Liver (tissue), 8 donors: ENCODE measurements at regions not wholly inside any gene's neighbourhood (a gene's known extent, or its start where the extent isn't known, plus 50 kb on each side); places are given as distances from the start of the nearest gene placed in this dataset.

ENCODE experiments used
- DNase-seq: peaks from one replicate; pipeline ENCODE4 v3.0.0-alpha.2; 2017; ENCODE audit warnings: low spot score
- H3K27ac ChIP-seq, 2 donors: one replicate each; pipeline ENCODE4 v1.7.0; 2013; ENCODE audit warnings: inconsistent platforms in 2 of 2, low read length in 2 of 2, control low read depth in 1 of 2, low read depth in 1 of 2, mild to moderate bottlenecking in 1 of 2
- H3K27me3 ChIP-seq, 4 donors: one replicate each; pipeline versions ENCODE4 v1.6.1 to v1.7.0; 2013; ENCODE audit warnings: low read length in 3 of 4, inconsistent platforms in 1 of 4, mild to moderate bottlenecking in 1 of 4, moderate library complexity in 1 of 4; ENCODE audit not compliant: control insufficient read depth in 4 of 4, insufficient read depth in 4 of 4
- H3K36me3 ChIP-seq, 4 donors: one replicate each; pipeline versions ENCODE4 v1.6.1 to v1.7.0; 2013; ENCODE audit warnings: low read length in 3 of 4, mild to moderate bottlenecking in 3 of 4, low read depth in 1 of 4, moderate library complexity in 1 of 4; ENCODE audit not compliant: control insufficient read depth in 4 of 4, insufficient read depth in 3 of 4
- H3K4me1 ChIP-seq, 4 donors: one replicate each; pipeline versions ENCODE4 v1.6.1 to v1.7.0; 2013; ENCODE audit warnings: low read length in 3 of 4, mild to moderate bottlenecking in 3 of 4, moderate library complexity in 1 of 4; ENCODE audit not compliant: control insufficient read depth in 4 of 4, insufficient read depth in 4 of 4
- H3K4me3 ChIP-seq, 3 donors: one replicate each; pipeline versions ENCODE4 v1.6.1 to v1.7.0; 2013; ENCODE audit warnings: low read length in 3 of 3, control low read depth in 1 of 3, low read depth in 1 of 3, mild to moderate bottlenecking in 1 of 3
- H3K9ac ChIP-seq, 2 donors: one replicate each; pipeline ENCODE4 v1.7.0; 2013; ENCODE audit warnings: low read length in 2 of 2, mild to moderate bottlenecking in 2 of 2, moderate library complexity in 2 of 2, control low read depth in 1 of 2, low read depth in 1 of 2
- H3K9me3 ChIP-seq, 4 donors: one replicate each; pipeline versions ENCODE4 v1.6.1 to v1.7.0; 2013; ENCODE audit warnings: low read length in 3 of 4; ENCODE audit not compliant: control insufficient read depth in 4 of 4
- EGR1 ChIP-seq, 2 donors: IDR thresholded peaks; 2 replicates each; pipeline ENCODE4 v1.6.1; 2016 to 2018; ENCODE audit warnings: antibody characterized with exemption in 2 of 2, low read depth in 2 of 2
- FOXA1 ChIP-seq: IDR thresholded peaks from 2 replicates; pipeline ENCODE4 v1.6.1; 2016; ENCODE audit warnings: antibody characterized with exemption
- FOXA2 ChIP-seq: IDR thresholded peaks from 2 replicates; pipeline ENCODE4 v1.6.1; 2016; ENCODE audit warnings: antibody characterized with exemption
- GABPA ChIP-seq, 2 donors: IDR thresholded peaks in 1 of 2; conservative IDR thresholded peaks in 1 of 2; 2 replicates each; pipeline ENCODE4 v1.6.1; 2016; ENCODE audit warnings: antibody characterized with exemption in 2 of 2, mild to moderate bottlenecking in 1 of 2, moderate library complexity in 1 of 2
- JUND ChIP-seq, 2 donors: IDR thresholded peaks; 2 replicates each; pipeline ENCODE4 v1.6.1; 2016; ENCODE audit warnings: antibody characterized with exemption in 2 of 2
- NR2F2 ChIP-seq: IDR thresholded peaks from 2 replicates; pipeline ENCODE4 v1.6.1; 2016; ENCODE audit warnings: antibody characterized with exemption
- RAD21 ChIP-seq, 2 donors: IDR thresholded peaks; 2 replicates each; pipeline ENCODE4 v1.6.1; 2016; ENCODE audit warnings: antibody characterized with exemption in 2 of 2, mild to moderate bottlenecking in 2 of 2
- RXRA ChIP-seq, 2 donors: IDR thresholded peaks; 2 replicates each; pipeline ENCODE4 v1.6.1; 2017 to 2018; ENCODE audit warnings: antibody characterized with exemption in 2 of 2, mild to moderate bottlenecking in 1 of 2
- SP1 ChIP-seq: IDR thresholded peaks from 2 replicates; pipeline ENCODE4 v1.6.1; 2018; ENCODE audit warnings: antibody characterized with exemption, mild to moderate bottlenecking
- TAF1 ChIP-seq: conservative IDR thresholded peaks from 2 replicates; pipeline ENCODE4 v1.6.1; 2016; ENCODE audit warnings: antibody characterized with exemption, mild to moderate bottlenecking
- YY1 ChIP-seq: IDR thresholded peaks from 2 replicates; pipeline ENCODE4 v1.6.1; 2016; ENCODE audit warnings: antibody characterized with exemption, mild to moderate bottlenecking
- WGBS: extraction: QIAGEN DNeasy Blood & Tissue Kit; methylation state at CpG from one replicate; pipeline ENCODE4 v1.1.7; 2013; 5-methylcytosine and 5-hydroxymethylcytosine counted together
- TF ChIP-seq, protein P1 (sequence below): IDR thresholded peaks from 2 replicates; pipeline ENCODE4 v1.6.1; 2016; ENCODE audit warnings: antibody characterized with exemption
- TF ChIP-seq, protein P2 (sequence below): IDR thresholded peaks from 2 replicates; pipeline ENCODE4 v1.6.1; 2016; ENCODE audit warnings: antibody characterized with exemption
- TF ChIP-seq, protein P3 (sequence below): fragments of 150-350 bp; IDR thresholded peaks from 2 replicates; pipeline ENCODE4 v1.5.1; 2017; ENCODE audit warnings: improper control_type of control experiment, low read depth, low read length; ENCODE audit not compliant: missing input control
- TF ChIP-seq, protein P4 (sequence below): IDR thresholded peaks from 2 replicates; pipeline ENCODE4 v1.6.1; 2016; ENCODE audit warnings: antibody characterized with exemption
- donor health status: healthy.
- donor health status: healthy.
- donor health status: healthy.
- donor health status: healthy.
- donor health status: healthy.

DNA sequence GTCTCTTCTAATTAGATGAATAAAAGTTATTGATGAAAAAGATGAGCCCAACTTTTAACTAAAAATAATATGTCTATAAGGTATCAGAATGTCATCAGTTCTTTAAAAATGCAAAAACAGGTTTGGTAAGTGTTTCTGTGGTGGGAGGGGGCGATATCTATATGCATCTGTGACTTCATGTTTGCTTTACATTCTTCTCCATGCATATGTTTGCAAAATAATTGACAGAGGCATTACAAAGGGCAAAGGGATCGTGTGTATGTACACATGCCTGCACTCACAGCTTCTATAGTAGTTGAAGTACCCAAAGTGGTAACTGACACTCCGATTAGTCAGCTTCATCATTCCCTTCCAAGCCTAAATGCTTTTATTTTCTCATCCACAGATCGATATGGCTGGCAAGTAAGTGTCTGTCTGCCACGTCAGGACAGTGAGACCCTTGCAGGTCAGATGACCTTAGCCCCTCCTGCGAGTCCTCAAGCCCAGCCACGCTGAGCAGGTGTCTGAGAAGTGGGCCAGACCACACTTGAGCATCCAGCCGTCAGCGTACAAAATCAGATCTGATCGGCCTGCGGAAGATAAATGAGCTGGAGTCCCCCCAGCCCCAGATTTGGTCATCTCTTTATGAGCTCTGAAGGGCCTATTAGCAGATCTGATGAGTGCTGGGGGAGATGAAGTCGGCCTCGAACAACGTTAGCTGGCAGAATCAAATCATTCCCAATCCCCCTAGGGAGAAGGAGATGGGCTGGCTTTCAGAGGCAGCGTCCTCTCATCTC is 369.1 kb downstream of the MAFB start:
- no peaks in the 10 kb centered on the region for H3K27me3 ChIP-seq
- WGBS, result 84% methylated on average over 15 of the region's 15 CpGs
- no peaks in the 10 kb centered on the region for H3K36me3 ChIP-seq
- peaks cover 0 to 3% (median 0%) of the 10 kb centered on the region in 4 donors for H3K4me1 ChIP-seq
- DNase-seq, result no peak
- TF ChIP-seq GABPA (IDR thresholded peaks at IDR 0.05 in 1 of 2, conservative IDR thresholded peaks at IDR 0.05 in 1 of 2) (no peak), NR2F2 (no peak), EGR1 (IDR thresholded peaks at IDR 0.05; ENCODE audit: low read depth in 2 of 2) (no peak), TAF1 (no peak), SP1 (no peak)
- TF ChIP-seq, protein P1, sequence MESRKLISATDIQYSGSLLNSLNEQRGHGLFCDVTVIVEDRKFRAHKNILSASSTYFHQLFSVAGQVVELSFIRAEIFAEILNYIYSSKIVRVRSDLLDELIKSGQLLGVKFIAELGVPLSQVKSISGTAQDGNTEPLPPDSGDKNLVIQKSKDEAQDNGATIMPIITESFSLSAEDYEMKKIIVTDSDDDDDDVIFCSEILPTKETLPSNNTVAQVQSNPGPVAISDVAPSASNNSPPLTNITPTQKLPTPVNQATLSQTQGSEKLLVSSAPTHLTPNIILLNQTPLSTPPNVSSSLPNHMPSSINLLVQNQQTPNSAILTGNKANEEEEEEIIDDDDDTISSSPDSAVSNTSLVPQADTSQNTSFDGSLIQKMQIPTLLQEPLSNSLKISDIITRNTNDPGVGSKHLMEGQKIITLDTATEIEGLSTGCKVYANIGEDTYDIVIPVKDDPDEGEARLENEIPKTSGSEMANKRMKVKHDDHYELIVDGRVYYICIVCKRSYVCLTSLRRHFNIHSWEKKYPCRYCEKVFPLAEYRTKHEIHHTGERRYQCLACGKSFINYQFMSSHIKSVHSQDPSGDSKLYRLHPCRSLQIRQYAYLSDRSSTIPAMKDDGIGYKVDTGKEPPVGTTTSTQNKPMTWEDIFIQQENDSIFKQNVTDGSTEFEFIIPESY, result no peak
- TF ChIP-seq, protein P2, sequence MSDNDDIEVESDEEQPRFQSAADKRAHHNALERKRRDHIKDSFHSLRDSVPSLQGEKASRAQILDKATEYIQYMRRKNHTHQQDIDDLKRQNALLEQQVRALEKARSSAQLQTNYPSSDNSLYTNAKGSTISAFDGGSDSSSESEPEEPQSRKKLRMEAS, result no peak
- H3K9me3 ChIP-seq, result no peaks in the 10 kb centered on the region
- no peak overlapping the region for H3K27ac ChIP-seq
- no peak overlapping the region for H3K9ac ChIP-seq
- H3K4me3 ChIP-seq, result no peak overlapping the region

DNA sequence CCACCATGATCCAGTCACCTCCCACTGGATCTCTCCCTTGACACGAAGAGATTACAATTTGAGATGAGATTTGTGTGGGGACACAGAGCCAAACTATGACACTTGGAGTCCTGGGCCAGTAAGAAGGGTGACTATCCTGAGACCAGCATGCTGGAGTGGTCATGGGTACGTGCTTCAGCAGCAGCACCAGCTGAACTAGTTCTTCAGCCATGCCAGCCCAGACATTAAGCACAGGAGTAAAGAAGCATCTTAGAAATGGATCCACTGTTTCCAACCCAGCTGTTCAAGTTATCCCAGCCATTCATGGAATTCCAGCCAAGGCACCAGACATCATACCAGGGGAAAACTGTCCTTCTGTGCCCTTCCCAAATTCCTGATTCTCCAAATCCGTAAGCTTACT is 370.0 kb downstream of the MAFB start:
- H3K4me3 ChIP-seq, result no peak overlapping the region
- no peak overlapping the region for H3K9ac ChIP-seq
- TF ChIP-seq, protein P1, result no peak
- TF ChIP-seq FOXA1 (no peak), RXRA (IDR thresholded peaks at IDR 0.05) (no peak), SP1 (no peak), RAD21 (IDR thresholded peaks at IDR 0.05) (no peak), JUND (IDR thresholded peaks at IDR 0.05) (no peak), NR2F2 (no peak), GABPA (IDR thresholded peaks at IDR 0.05 in 1 of 2, conservative IDR thresholded peaks at IDR 0.05 in 1 of 2) (no peak), TAF1 (no peak), YY1 (no peak), FOXA2 (no peak)
- TF ChIP-seq, protein P3, sequence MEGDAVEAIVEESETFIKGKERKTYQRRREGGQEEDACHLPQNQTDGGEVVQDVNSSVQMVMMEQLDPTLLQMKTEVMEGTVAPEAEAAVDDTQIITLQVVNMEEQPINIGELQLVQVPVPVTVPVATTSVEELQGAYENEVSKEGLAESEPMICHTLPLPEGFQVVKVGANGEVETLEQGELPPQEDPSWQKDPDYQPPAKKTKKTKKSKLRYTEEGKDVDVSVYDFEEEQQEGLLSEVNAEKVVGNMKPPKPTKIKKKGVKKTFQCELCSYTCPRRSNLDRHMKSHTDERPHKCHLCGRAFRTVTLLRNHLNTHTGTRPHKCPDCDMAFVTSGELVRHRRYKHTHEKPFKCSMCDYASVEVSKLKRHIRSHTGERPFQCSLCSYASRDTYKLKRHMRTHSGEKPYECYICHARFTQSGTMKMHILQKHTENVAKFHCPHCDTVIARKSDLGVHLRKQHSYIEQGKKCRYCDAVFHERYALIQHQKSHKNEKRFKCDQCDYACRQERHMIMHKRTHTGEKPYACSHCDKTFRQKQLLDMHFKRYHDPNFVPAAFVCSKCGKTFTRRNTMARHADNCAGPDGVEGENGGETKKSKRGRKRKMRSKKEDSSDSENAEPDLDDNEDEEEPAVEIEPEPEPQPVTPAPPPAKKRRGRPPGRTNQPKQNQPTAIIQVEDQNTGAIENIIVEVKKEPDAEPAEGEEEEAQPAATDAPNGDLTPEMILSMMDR, result no peak
- TF ChIP-seq, protein P4, sequence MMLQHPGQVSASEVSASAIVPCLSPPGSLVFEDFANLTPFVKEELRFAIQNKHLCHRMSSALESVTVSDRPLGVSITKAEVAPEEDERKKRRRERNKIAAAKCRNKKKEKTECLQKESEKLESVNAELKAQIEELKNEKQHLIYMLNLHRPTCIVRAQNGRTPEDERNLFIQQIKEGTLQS, result no peak
- TF ChIP-seq, protein P2, result no peak
- no peaks in the 10 kb centered on the region for H3K4me1 ChIP-seq
- DNase-seq, result no peak
- H3K27ac ChIP-seq, result no peak overlapping the region
- WGBS, result 89% methylated on average over 3 of the region's 3 CpGs
- no peaks in the 10 kb centered on the region for H3K9me3 ChIP-seq
- no peaks in the 10 kb centered on the region for H3K36me3 ChIP-seq
- no peaks in the 10 kb centered on the region for H3K27me3 ChIP-seq
